Midbrain (tissue), 1 donor: ENCODE measurements at regions not wholly inside any gene's neighbourhood (a gene's known extent, or its start where the extent isn't known, plus 50 kb on each side); places are given as distances from the start of the nearest gene placed in this dataset.
A peak's percentile ranks its signal among the peaks of the same experiment; 100 is the strongest.
"Not testable (repeated sequence)": the region's sequence is repeated elsewhere in the genome, so short reads cannot be mapped to it uniquely, and the experiment has no call there.

Experiments
- DNase-seq: peaks from one replicate; lab custom pipeline; 2025; lab: John Stamatoyannopoulos, UW

GRCh38 chr19:56894626-56895025 lies 54.1 kb upstream of the PEG3 start:
- DNase-seq, result no peak

- no peak for DNase-seq
Observed at GRCh38 chr19:56896095-56896494, 55.6 kb upstream of the PEG3 start.

GRCh38 chr19:56899943-56900342 lies 59.4 kb upstream of the PEG3 start:
- DNase-seq, result no peak

GRCh38 chr19:56900573-56901097 lies 60.1 kb upstream of the PEG3 start:
- no peak for DNase-seq

DNA sequence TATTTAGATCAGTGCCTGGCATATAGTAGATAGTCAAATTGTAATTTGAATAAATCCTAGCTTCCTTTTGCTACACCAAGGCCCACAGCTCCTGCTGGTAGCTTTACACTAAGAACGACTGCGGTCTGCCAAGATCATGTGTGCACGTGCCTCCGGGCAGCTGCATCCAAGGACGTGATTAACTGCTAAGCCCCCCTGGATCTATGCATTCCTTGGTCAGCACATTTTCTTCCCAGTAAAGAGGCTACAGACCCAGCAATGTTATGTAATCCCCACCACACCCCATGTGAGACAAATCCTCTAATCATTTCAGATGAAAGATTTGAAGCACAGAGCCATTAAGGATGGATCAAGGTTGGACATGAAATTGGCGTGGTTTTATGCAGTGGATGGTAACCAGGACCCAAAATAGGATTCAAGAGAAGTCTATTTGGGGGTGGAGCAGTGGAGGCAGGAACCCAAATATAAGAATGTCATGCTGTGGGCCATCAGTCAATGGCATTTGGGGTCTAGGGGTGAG lies 65.2 kb upstream of the PEG3 start:
- no peak for DNase-seq

GRCh38 chr19:56912401-56913112 lies 72.0 kb upstream of the PEG3 start:
- no peak for DNase-seq

- not testable (repeated sequence) for DNase-seq
Observed at GRCh38 chr19:56913113-56913455, 72.6 kb upstream of the PEG3 start.

GRCh38 chr19:56916528-56916927 lies 76.0 kb upstream of the PEG3 start:
- no peak for DNase-seq

DNA sequence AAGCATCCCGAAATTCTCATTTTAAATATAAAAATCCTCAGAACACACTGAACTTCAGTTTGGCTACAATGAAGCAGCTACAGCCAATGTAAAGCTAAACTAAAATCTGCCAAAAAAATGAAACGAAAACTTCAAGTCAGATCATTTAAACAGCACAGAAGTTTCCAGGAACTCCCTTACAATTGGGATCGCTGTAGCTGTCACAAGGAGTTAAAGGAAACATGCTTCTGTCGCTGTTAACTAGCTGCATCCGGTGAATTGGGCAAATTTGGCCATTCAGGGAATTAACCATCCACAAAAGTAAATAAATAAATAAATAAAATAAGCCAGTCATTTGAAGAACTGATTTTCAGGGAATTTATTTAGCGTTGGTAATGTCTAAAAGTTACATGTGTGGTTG lies 77.0 kb upstream of the PEG3 start:
- no peak for DNase-seq

- peak; percentile 41 for DNase-seq
Observed at GRCh38 chr19:56917998-56918397, 77.5 kb upstream of the PEG3 start.

GRCh38 chr19:56918682-56919307 lies 78.3 kb upstream of the PEG3 start:
- no peak for DNase-seq

DNA sequence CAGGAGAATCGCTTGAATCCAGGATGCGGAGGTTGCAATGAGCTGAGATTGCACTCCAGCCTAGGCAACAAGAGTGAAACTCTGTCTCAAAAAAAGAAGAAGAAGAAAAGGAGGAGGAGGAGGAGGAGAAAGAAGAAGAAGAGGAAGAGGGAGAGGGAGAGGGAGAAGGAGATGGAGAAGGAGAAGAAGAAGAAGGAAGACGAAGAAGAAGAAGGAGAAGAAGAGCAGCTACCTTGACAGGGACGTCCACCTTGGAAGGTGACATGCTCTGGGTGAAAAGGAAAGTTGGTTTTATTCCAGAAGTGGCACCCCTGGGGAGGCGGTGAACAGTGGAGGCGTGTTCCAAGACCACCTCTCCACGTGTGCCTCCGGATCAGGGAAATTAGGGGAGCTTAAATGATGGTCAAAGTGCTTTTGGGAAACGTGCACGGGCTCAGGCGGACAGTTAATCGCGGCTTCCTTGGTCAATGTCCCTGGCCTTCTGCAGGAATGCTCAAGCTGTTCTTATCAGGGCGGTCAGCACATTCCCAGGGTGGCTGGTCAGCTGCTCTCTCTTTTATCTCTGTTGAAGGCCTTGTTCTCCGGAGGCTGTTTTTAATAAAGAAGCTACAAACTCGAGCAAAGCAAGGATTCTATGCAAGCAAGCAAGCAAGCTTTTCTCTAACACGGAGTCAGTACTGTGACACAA lies 78.9 kb upstream of the PEG3 start:
- DNase-seq, result no peak

DNA sequence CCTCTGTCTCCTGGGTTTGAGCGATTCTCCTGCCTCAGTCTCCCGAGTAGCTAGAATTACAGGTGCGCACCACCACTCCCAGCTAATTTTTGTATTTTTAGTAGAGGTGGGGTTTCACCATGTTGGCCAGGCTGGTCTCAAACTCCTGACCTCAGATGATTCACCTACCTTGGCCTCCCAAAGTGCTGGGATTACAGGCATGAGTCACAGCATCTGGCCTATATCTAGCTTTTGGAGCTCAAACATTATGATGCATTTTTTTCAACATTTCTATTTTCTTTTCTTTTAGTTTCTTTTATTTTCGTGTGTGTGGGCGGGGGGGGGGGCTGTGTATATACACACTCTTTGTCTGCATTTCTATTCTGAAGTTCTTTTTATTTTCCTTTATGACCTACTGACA lies 85.6 kb upstream of the PEG3 start:
- DNase-seq, result not testable (repeated sequence)

- no peak for DNase-seq
Observed at GRCh38 chr19:56927294-56927693, 86.8 kb upstream of the PEG3 start.

DNA sequence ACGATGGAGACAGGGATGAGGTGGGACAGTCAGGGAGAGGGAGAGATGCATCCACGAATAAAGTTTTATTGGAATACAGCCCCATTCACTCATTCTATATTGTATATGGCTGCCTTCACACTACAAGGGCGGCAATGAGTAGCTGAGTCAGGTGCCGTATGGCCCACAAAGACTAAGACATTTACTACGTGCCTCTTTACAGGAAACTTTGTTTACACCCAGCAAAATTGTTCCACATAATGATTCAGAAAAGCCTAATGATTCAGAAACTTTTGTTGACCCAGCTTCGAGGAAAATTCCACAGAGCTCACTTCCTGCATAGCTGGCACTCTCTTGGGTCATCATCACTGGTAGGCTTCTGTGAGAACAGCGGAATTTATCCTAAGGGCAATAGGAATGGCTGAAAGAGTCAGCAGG lies 87.3 kb upstream of the PEG3 start:
- no peak for DNase-seq

DNA sequence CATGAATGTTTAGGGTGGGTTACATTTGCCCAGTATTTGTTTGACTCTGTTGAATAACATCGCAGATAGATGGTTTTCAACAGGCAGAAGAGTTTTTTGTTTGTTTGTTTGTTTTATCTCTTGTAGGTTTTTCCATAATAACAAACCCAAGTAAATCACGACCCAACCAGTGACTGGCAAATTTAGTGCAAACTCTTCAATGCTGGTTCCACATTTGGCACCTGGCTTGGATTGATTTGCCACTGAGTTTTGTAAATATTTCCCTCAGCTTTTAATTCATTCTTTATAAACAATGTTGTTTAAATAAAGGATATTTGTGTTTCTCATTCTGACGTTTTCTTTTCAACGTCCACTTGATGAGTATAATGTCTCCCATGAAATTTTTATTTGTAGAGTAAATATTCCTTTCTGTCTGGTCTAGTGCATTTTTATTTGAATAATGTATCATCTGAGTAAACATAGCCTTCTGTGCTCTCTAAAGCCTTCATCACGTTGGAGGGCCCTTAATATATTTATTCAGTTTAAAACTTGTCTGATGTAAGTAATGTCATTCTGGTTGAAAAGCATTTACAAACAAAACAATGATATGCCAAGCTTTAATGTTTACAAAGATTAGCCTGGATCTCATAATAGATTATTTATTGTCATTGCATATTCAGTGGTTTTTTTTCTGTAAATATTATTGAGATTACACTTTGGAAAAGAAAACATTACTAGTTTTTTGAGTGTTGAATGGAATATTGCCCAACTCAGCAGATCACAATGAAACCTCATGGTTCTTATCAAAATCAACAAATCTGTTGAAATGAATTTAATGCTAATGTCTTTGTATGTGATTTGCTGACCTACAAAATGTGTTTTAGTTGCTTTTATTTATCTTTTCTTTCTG lies 90.4 kb upstream of the PEG3 start:
- DNase-seq, result no peak

DNA sequence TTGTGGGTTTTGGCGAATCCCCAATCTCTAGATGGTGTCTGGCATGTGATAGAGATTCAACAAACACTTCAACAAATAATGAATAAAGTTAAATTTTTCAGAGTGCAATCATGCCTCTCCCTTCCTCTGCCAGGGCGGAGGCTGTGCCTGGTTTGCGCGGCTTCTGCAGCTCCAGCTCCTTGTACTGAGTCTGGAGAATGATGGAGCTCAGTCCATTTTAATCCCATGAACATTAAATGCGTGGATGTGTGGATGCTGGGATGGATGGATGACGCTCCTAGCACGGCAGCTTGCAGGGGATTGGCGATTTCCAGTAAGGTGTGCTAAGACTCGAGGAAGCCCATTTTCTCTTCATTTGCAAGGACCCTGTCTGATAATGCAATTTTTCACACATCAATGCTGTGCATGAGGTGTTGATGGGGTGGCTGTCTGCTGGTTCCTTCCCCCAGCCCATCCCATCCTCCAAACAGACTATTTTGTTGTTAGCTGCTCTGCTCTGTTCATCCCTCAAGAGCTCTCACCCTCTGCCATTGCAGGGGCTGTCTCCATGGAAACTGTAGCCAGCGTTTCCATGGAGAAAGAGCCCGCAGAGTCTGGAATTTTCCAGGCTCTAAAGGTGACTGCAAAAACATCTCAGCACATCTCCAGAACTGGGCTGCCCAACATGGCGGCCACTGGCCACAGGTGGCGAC lies 92.6 kb upstream of the PEG3 start:
- no peak for DNase-seq

DNA sequence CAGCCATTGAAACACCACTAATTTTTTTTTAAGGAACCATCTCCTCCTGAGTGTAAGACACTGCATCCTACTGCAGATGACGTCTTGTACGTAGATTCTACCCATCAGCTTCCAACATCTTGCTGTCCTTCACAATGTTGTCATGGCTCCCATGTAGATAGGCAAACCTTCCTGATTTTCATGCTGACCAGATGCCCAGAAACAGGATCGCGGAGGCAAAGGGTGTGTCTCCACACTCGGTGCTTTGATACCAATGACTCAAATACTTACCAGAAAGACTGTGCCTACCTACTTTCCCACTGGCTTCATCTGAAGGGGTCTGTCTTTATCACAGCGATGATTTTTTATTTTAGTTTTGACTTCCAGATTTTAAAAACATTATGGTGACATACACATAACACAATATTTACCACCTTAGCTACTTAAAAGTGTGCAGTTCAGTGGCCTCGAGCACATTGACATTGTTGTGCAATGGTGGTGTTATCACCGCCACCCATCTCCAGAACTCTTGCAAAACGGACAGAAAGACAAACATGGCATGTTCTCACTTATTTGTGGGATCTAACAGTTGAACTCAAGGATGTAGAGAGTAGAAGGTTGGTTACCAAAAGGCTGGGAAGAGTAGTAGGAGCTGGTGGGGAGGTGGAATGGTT lies 94.0 kb upstream of the PEG3 start:
- no peak for DNase-seq

- no peak for DNase-seq
Observed at GRCh38 chr19:56939951-56940350, 99.4 kb upstream of the PEG3 start.

- DNase-seq, result no peak
Observed at GRCh38 chr19:56942756-56943155, 102.2 kb upstream of the PEG3 start.

DNA sequence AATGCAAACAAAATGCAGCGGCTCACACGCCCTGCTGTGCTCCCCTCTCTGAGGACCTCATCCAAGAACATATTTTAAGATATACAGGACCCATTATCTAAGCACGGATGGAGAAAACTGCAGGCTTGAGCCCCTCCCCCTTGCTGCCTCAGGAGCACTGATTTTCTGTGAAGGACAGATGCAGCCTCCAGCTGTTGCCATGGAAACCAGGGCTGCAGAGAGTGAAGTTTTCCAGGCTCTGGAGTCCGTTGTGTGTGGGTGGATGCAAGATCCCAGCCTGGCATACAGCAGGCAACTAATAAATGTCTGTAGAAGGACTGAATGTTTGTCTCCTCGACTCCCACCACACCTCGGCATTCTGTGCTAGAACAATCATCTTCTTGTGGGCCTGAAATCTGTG lies 105.6 kb upstream of the PEG3 start:
- no peak for DNase-seq
